Ovary (tissue), 3 donors: ENCODE measurements at regions not wholly inside any gene's neighbourhood (a gene's known extent, or its start where the extent isn't known, plus 50 kb on each side); places are given as distances from the start of the nearest gene placed in this dataset.

Source experiments
- CTCF ChIP-seq, 3 donors: fragments of 450-650 bp in 2 of 3; fragments of 200-600 bp in 1 of 3; IDR thresholded peaks; one replicate each; pipeline versions ENCODE4 v1.5.1 to v1.8.0; 2016 to 2022; ENCODE audit warnings: antibody characterized with exemption in 3 of 3, mild to moderate bottlenecking in 1 of 3
- EP300 ChIP-seq: sonication (generic); formaldehyde crosslinking; IDR thresholded peaks from one replicate; pipeline ENCODE4 v1.6.1; 2017; ENCODE audit warnings: antibody characterized with exemption
- POLR2A ChIP-seq: fragments of 450-650 bp; IDR thresholded peaks from one replicate; pipeline ENCODE4 v1.6.1; 2017; ENCODE audit warnings: antibody characterized with exemption, mild to moderate bottlenecking, moderate library complexity
- donor health status: DM: no; HTN: no; CAD: no.

GRCh38 chr15:87704276-87704675 is 552.3 kb downstream of the NTRK3 start:
- TF ChIP-seq CTCF (IDR thresholded peaks at IDR 0.05) (no peak), POLR2A (no peak), EP300 (no peak)
